GM19239 (cell line): ENCODE measurements at regions not wholly inside any gene's neighbourhood (a gene's known extent, or its start where the extent isn't known, plus 50 kb on each side); places are given as distances from the start of the nearest gene placed in this dataset.
"Not testable (repeated sequence)": the region's sequence is repeated elsewhere in the genome, so short reads cannot be mapped to it uniquely, and the experiment has no call there.

Experiments used
- DNase-seq: peaks from one replicate; pipeline ENCODE4 v3.0.0; 2011; ENCODE audit warnings: low spot score; ENCODE audit not compliant: insufficient read length
- FAIRE-seq: peaks from 2 replicates; lab custom pipeline; 2011; peaks lifted over from hg19 to GRCh38; lab: Jason Lieb, UNC

- FAIRE-seq: no peak
- DNase-seq: no peak
Observed at GRCh38 chr19:28726533-28727479, 486.1 kb downstream of the UQCRFS1 start.

- FAIRE-seq: no peak
- no peak for DNase-seq
Observed at GRCh38 chr19:28718909-28719308, 494.0 kb downstream of the UQCRFS1 start.

- FAIRE-seq: no peak
- no peak for DNase-seq
Observed at GRCh38 chr19:28715157-28715556, 497.8 kb downstream of the UQCRFS1 start.

- no peak for FAIRE-seq
- no peak for DNase-seq
Observed at GRCh38 chr19:28711411-28711810, 501.5 kb downstream of the UQCRFS1 start.

GRCh38 chr19:28710278-28710677 is 502.7 kb downstream of the UQCRFS1 start:
- no peak for DNase-seq
- no peak for FAIRE-seq

GRCh38 chr19:28706693-28707092 is 506.3 kb downstream of the UQCRFS1 start:
- DNase-seq (no peak), FAIRE-seq (no peak)

GRCh38 chr19:28705008-28705407 is 507.9 kb downstream of the UQCRFS1 start:
- FAIRE-seq (no peak), DNase-seq (no peak)

- DNase-seq: no peak
- FAIRE-seq: no peak
Observed at GRCh38 chr19:28703400-28703956, 509.5 kb downstream of the UQCRFS1 start.

- DNase-seq: no peak
- no peak for FAIRE-seq
Observed at GRCh38 chr19:28701491-28701890, 511.5 kb downstream of the UQCRFS1 start.

- FAIRE-seq (no peak), DNase-seq (no peak)
Observed at GRCh38 chr19:28700176-28700575, 512.8 kb downstream of the UQCRFS1 start.

- no peak for DNase-seq
- FAIRE-seq: no peak
Observed at GRCh38 chr19:28697308-28697707, 515.6 kb downstream of the UQCRFS1 start.

GRCh38 chr19:28694812-28695211 is 518.1 kb downstream of the UQCRFS1 start:
- no peak for FAIRE-seq
- DNase-seq: no peak

GRCh38 chr19:28691683-28692082 is 521.3 kb downstream of the UQCRFS1 start:
- no peak for FAIRE-seq
- no peak for DNase-seq

GRCh38 chr19:28689464-28689863 is 523.5 kb downstream of the UQCRFS1 start:
- not testable (repeated sequence) for DNase-seq, FAIRE-seq

- DNase-seq: no peak
- no peak for FAIRE-seq
Observed at GRCh38 chr19:28687296-28687695, 525.7 kb downstream of the UQCRFS1 start.

- FAIRE-seq (no peak), DNase-seq (no peak)
Observed at GRCh38 chr19:28686756-28687155, 526.2 kb downstream of the UQCRFS1 start.

- DNase-seq (no peak), FAIRE-seq (no peak)
Observed at GRCh38 chr19:28685802-28686201, 527.1 kb downstream of the UQCRFS1 start.

- not testable (repeated sequence) for FAIRE-seq, DNase-seq
Observed at GRCh38 chr19:28685077-28685476, 527.9 kb downstream of the UQCRFS1 start.

GRCh38 chr19:28680111-28680510 is 532.8 kb downstream of the UQCRFS1 start:
- FAIRE-seq (no peak), DNase-seq (no peak)

- DNase-seq (no peak), FAIRE-seq (no peak)
Observed at GRCh38 chr19:28670836-28671235, 542.1 kb downstream of the UQCRFS1 start.

GRCh38 chr19:28669804-28670203 is 543.1 kb downstream of the UQCRFS1 start:
- DNase-seq (no peak), FAIRE-seq (no peak)
